ENCODE measurements at regions not wholly inside any gene's neighbourhood (a gene's known extent, or its start where the extent isn't known, plus 50 kb on each side); places are given as distances from the start of the nearest gene placed in this dataset.

DNA sequence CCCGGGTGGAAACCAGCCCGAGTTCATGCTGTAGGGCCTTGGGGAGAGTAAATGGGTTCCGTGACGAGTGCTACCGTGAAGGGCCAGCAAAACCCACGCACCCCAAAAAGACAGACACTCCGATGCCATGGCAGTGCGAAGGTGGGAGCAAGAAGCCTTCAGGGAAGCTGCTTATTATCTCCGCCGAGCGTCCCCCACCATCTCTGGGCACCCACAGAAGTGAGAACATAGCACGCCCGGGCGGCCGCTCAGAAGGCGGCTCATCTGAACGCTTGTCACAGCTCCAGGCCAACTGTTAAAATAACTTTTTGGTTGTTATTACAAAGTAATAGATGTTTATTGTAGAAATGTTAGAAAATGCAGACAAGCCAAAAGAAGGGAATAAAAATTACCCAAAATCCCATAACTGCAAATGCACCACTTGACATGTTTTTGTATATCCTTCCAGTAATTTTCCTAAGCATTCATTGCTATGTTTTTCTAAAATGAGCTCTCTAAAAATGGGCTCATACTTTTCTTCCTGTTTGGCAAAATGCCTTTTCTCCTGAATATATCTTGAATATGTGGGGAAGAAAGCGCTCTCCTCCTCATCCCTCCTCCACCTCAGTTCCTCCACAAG is 234.9 kb downstream of the NPHP4 start:
- TF ChIP-seq, protein P1, sequence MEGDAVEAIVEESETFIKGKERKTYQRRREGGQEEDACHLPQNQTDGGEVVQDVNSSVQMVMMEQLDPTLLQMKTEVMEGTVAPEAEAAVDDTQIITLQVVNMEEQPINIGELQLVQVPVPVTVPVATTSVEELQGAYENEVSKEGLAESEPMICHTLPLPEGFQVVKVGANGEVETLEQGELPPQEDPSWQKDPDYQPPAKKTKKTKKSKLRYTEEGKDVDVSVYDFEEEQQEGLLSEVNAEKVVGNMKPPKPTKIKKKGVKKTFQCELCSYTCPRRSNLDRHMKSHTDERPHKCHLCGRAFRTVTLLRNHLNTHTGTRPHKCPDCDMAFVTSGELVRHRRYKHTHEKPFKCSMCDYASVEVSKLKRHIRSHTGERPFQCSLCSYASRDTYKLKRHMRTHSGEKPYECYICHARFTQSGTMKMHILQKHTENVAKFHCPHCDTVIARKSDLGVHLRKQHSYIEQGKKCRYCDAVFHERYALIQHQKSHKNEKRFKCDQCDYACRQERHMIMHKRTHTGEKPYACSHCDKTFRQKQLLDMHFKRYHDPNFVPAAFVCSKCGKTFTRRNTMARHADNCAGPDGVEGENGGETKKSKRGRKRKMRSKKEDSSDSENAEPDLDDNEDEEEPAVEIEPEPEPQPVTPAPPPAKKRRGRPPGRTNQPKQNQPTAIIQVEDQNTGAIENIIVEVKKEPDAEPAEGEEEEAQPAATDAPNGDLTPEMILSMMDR (IDR thresholded peaks at IDR 0.05; ENCODE audit: borderline replicate concordance, extremely low read depth, low read length, poor library complexity, severe bottlenecking) = no peak
- TF ChIP-seq EZH2 (IDR thresholded peaks at IDR 0.05; ENCODE audit: borderline replicate concordance, low read depth, low read length, severe bottlenecking) = no peak
